HEK293 (cell line): ENCODE measurements at regions not wholly inside any gene's neighbourhood (a gene's known extent, or its start where the extent isn't known, plus 50 kb on each side); places are given as distances from the start of the nearest gene placed in this dataset.

ENCODE experiments used
- REST ChIP-seq: fragments of 450-650 bp; formaldehyde crosslinking; IDR thresholded peaks from 2 replicates; pipeline ENCODE4 v1.5.1; 2016; ENCODE audit warnings: missing biosample characterization, missing genetic modification characterization
- SP3 ChIP-seq: fragments of 450-650 bp; formaldehyde crosslinking; IDR thresholded peaks from 2 replicates; pipeline ENCODE4 v1.5.1; 2016; ENCODE audit warnings: missing biosample characterization, missing genetic modification characterization
- YY1 ChIP-seq: fragments of 450-650 bp; formaldehyde crosslinking; IDR thresholded peaks from 2 replicates; pipeline ENCODE4 v1.5.1; 2018; ENCODE audit warnings: missing biosample characterization, missing genetic modification characterization
- YY2 ChIP-seq: fragments of 450-650 bp; formaldehyde crosslinking; IDR thresholded peaks from 2 replicates; pipeline ENCODE4 v1.5.1; 2016; ENCODE audit warnings: missing biosample characterization, missing genetic modification characterization
- ZBTB21 ChIP-seq: fragments of 450-650 bp; formaldehyde crosslinking; IDR thresholded peaks from 2 replicates; pipeline ENCODE4 v1.5.1; 2017; ENCODE audit warnings: missing biosample characterization, missing genetic modification characterization
- ZEB2 ChIP-seq: fragments of 450-650 bp; formaldehyde crosslinking; IDR thresholded peaks from 2 replicates; pipeline ENCODE4 v1.5.1; 2016; ENCODE audit warnings: missing biosample characterization, missing genetic modification characterization
- ZNF114 ChIP-seq: fragments of 450-650 bp; formaldehyde crosslinking; IDR thresholded peaks from 2 replicates; pipeline ENCODE4 v1.5.0; 2017; ENCODE audit warnings: missing biosample characterization, missing genetic modification characterization
- ZNF175 ChIP-seq: fragments of 450-650 bp; formaldehyde crosslinking; IDR thresholded peaks from 2 replicates; pipeline ENCODE4 v1.5.1; 2016; ENCODE audit warnings: missing biosample characterization, missing genetic modification characterization
- ZNF404 ChIP-seq: fragments of 450-650 bp; formaldehyde crosslinking; IDR thresholded peaks from 2 replicates; pipeline ENCODE4 v1.5.1; 2017; ENCODE audit warnings: missing biosample characterization, missing genetic modification characterization
- ZNF423 ChIP-seq: fragments of 450-650 bp; formaldehyde crosslinking; IDR thresholded peaks from 2 replicates; pipeline ENCODE4 v1.5.1; 2016; ENCODE audit warnings: missing biosample characterization, missing genetic modification characterization
- TF ChIP-seq, protein P1 (sequence below): fragments of 450-650 bp; formaldehyde crosslinking; IDR thresholded peaks from 2 replicates; pipeline ENCODE4 v1.5.1; 2016; ENCODE audit warnings: missing biosample characterization, missing genetic modification characterization
- TF ChIP-seq, protein P2 (sequence below): fragments of 450-650 bp; formaldehyde crosslinking; conservative IDR thresholded peaks from 2 replicates; pipeline ENCODE4 v1.5.1; 2016; ENCODE audit warnings: low read depth, missing biosample characterization, missing genetic modification characterization
- TF ChIP-seq, protein P3 (sequence below): fragments of 450-650 bp; formaldehyde crosslinking; IDR thresholded peaks from 2 replicates; pipeline ENCODE4 v1.5.1; 2016; ENCODE audit warnings: missing biosample characterization, missing genetic modification characterization, borderline replicate concordance

GRCh38 chr2:121005453-121005852 is 269.8 kb downstream of the GLI2 start:
- no peak for TF ChIP-seq ZNF114 (tag by site-specific recombination)
- TF ChIP-seq ZNF423 (tag by site-specific recombination) = no peak
- TF ChIP-seq, protein P1, sequence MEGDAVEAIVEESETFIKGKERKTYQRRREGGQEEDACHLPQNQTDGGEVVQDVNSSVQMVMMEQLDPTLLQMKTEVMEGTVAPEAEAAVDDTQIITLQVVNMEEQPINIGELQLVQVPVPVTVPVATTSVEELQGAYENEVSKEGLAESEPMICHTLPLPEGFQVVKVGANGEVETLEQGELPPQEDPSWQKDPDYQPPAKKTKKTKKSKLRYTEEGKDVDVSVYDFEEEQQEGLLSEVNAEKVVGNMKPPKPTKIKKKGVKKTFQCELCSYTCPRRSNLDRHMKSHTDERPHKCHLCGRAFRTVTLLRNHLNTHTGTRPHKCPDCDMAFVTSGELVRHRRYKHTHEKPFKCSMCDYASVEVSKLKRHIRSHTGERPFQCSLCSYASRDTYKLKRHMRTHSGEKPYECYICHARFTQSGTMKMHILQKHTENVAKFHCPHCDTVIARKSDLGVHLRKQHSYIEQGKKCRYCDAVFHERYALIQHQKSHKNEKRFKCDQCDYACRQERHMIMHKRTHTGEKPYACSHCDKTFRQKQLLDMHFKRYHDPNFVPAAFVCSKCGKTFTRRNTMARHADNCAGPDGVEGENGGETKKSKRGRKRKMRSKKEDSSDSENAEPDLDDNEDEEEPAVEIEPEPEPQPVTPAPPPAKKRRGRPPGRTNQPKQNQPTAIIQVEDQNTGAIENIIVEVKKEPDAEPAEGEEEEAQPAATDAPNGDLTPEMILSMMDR (tag by site-specific recombination) = no peak
- TF ChIP-seq YY1 = no peak
- no peak for TF ChIP-seq ZNF175 (tag by site-specific recombination)
- no peak for TF ChIP-seq REST (tag by site-specific recombination)
- TF ChIP-seq, protein P2, sequence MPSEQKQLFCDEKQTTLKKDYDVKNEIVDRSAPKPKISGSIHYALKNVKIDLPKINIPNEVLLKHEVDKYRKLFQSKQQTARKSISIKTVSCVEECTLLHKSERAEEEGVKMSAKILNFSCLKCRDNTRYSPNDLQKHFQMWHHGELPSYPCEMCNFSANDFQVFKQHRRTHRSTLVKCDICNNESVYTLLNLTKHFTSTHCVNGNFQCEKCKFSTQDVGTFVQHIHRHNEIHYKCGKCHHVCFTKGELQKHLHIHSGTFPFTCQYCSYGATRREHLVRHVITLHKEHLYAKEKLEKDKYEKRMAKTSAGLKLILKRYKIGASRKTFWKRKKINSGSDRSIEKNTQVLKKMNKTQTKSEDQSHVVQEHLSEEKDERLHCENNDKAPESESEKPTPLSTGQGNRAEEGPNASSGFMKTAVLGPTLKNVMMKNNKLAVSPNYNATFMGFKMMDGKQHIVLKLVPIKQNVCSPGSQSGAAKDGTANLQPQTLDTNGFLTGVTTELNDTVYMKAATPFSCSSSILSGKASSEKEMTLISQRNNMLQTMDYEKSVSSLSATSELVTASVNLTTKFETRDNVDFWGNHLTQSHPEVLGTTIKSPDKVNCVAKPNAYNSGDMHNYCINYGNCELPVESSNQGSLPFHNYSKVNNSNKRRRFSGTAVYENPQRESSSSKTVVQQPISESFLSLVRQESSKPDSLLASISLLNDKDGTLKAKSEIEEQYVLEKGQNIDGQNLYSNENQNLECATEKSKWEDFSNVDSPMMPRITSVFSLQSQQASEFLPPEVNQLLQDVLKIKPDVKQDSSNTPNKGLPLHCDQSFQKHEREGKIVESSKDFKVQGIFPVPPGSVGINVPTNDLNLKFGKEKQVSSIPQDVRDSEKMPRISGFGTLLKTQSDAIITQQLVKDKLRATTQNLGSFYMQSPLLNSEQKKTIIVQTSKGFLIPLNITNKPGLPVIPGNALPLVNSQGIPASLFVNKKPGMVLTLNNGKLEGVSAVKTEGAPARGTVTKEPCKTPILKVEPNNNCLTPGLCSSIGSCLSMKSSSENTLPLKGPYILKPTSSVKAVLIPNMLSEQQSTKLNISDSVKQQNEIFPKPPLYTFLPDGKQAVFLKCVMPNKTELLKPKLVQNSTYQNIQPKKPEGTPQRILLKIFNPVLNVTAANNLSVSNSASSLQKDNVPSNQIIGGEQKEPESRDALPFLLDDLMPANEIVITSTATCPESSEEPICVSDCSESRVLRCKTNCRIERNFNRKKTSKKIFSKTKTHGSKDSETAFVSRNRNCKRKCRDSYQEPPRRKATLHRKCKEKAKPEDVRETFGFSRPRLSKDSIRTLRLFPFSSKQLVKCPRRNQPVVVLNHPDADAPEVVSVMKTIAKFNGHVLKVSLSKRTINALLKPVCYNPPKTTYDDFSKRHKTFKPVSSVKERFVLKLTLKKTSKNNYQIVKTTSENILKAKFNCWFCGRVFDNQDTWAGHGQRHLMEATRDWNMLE (tag by site-specific recombination) = no peak
- no peak for TF ChIP-seq ZBTB21 (tag by site-specific recombination)
- no peak for TF ChIP-seq YY2 (tag by site-specific recombination)
- TF ChIP-seq SP3 (tag by site-specific recombination) = no peak
- TF ChIP-seq ZEB2 (tag by site-specific recombination) = no peak
- TF ChIP-seq, protein P3, sequence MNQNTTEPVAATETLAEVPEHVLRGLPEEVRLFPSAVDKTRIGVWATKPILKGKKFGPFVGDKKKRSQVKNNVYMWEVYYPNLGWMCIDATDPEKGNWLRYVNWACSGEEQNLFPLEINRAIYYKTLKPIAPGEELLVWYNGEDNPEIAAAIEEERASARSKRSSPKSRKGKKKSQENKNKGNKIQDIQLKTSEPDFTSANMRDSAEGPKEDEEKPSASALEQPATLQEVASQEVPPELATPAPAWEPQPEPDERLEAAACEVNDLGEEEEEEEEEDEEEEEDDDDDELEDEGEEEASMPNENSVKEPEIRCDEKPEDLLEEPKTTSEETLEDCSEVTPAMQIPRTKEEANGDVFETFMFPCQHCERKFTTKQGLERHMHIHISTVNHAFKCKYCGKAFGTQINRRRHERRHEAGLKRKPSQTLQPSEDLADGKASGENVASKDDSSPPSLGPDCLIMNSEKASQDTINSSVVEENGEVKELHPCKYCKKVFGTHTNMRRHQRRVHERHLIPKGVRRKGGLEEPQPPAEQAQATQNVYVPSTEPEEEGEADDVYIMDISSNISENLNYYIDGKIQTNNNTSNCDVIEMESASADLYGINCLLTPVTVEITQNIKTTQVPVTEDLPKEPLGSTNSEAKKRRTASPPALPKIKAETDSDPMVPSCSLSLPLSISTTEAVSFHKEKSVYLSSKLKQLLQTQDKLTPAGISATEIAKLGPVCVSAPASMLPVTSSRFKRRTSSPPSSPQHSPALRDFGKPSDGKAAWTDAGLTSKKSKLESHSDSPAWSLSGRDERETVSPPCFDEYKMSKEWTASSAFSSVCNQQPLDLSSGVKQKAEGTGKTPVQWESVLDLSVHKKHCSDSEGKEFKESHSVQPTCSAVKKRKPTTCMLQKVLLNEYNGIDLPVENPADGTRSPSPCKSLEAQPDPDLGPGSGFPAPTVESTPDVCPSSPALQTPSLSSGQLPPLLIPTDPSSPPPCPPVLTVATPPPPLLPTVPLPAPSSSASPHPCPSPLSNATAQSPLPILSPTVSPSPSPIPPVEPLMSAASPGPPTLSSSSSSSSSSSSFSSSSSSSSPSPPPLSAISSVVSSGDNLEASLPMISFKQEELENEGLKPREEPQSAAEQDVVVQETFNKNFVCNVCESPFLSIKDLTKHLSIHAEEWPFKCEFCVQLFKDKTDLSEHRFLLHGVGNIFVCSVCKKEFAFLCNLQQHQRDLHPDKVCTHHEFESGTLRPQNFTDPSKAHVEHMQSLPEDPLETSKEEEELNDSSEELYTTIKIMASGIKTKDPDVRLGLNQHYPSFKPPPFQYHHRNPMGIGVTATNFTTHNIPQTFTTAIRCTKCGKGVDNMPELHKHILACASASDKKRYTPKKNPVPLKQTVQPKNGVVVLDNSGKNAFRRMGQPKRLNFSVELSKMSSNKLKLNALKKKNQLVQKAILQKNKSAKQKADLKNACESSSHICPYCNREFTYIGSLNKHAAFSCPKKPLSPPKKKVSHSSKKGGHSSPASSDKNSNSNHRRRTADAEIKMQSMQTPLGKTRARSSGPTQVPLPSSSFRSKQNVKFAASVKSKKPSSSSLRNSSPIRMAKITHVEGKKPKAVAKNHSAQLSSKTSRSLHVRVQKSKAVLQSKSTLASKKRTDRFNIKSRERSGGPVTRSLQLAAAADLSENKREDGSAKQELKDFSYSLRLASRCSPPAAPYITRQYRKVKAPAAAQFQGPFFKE (tag by site-specific recombination) = no peak
- no peak for TF ChIP-seq ZNF404
